Adrenal gland (tissue), 5 donors: ENCODE measurements at regions not wholly inside any gene's neighbourhood (a gene's known extent, or its start where the extent isn't known, plus 50 kb on each side); places are given as distances from the start of the nearest gene placed in this dataset.

ENCODE experiments used
- CTCF ChIP-seq, 6 experiments: fragments of 450-650 bp in 4 of 6; fragments of 200-600 bp in 2 of 6; sonication (generic) in 1 of 6; IDR thresholded peaks; 1 replicate in 5 of 6; 2 replicates in 1 of 6; pipeline versions ENCODE4 v1.5.1 to v1.8.0; 2016 to 2021; ENCODE audit warnings: antibody characterized with exemption in 6 of 6, mild to moderate bottlenecking in 2 of 6, moderate library complexity in 1 of 6
- POLR2A ChIP-seq, 2 donors: fragments of 450-650 bp; IDR thresholded peaks; one replicate each; pipeline ENCODE4 v1.6.1; 2017; ENCODE audit warnings: antibody characterized with exemption in 2 of 2, mild to moderate bottlenecking in 2 of 2, moderate library complexity in 1 of 2
- donor health status: DM: no; HTN: no; CAD: no.

DNA sequence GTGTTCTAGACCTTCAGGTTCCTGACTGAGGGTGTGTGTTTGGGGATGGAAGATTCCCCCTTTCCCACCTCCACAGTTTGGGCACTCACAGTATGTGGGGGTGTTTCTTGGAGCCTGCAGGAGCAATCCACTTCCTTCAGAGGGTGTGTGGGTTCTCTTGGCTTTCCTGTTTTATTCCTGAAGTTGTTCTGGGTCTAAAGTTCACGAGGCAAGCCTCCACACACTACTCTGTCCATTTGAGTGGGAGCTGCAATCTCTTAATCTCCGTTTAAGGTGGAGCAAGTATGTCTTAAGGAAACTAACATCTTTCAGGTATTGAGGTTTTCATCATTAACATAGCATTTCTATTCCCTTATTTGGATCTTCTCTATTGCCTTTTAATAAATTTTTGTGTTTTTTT, 141.8 kb downstream of the TENT5C start:
- no peak for TF ChIP-seq POLR2A (IDR thresholded peaks at IDR 0.05)
- TF ChIP-seq CTCF (IDR thresholded peaks at IDR 0.05): no peak
